Liver (tissue), 8 donors: ENCODE measurements at regions not wholly inside any gene's neighbourhood (a gene's known extent, or its start where the extent isn't known, plus 50 kb on each side); places are given as distances from the start of the nearest gene placed in this dataset.

ENCODE experiments used
- DNase-seq: peaks from one replicate; pipeline ENCODE4 v3.0.0-alpha.2; 2017; ENCODE audit warnings: low spot score
- H3K27ac ChIP-seq, 2 donors: one replicate each; pipeline ENCODE4 v1.7.0; 2013; ENCODE audit warnings: inconsistent platforms in 2 of 2, low read length in 2 of 2, control low read depth in 1 of 2, low read depth in 1 of 2, mild to moderate bottlenecking in 1 of 2
- H3K27me3 ChIP-seq, 4 donors: one replicate each; pipeline versions ENCODE4 v1.6.1 to v1.7.0; 2013; ENCODE audit warnings: low read length in 3 of 4, inconsistent platforms in 1 of 4, mild to moderate bottlenecking in 1 of 4, moderate library complexity in 1 of 4; ENCODE audit not compliant: control insufficient read depth in 4 of 4, insufficient read depth in 4 of 4
- H3K36me3 ChIP-seq, 4 donors: one replicate each; pipeline versions ENCODE4 v1.6.1 to v1.7.0; 2013; ENCODE audit warnings: low read length in 3 of 4, mild to moderate bottlenecking in 3 of 4, low read depth in 1 of 4, moderate library complexity in 1 of 4; ENCODE audit not compliant: control insufficient read depth in 4 of 4, insufficient read depth in 3 of 4
- H3K4me1 ChIP-seq, 4 donors: one replicate each; pipeline versions ENCODE4 v1.6.1 to v1.7.0; 2013; ENCODE audit warnings: low read length in 3 of 4, mild to moderate bottlenecking in 3 of 4, moderate library complexity in 1 of 4; ENCODE audit not compliant: control insufficient read depth in 4 of 4, insufficient read depth in 4 of 4
- H3K4me3 ChIP-seq, 3 donors: one replicate each; pipeline versions ENCODE4 v1.6.1 to v1.7.0; 2013; ENCODE audit warnings: low read length in 3 of 3, control low read depth in 1 of 3, low read depth in 1 of 3, mild to moderate bottlenecking in 1 of 3
- H3K9ac ChIP-seq, 2 donors: one replicate each; pipeline ENCODE4 v1.7.0; 2013; ENCODE audit warnings: low read length in 2 of 2, mild to moderate bottlenecking in 2 of 2, moderate library complexity in 2 of 2, control low read depth in 1 of 2, low read depth in 1 of 2
- H3K9me3 ChIP-seq, 4 donors: one replicate each; pipeline versions ENCODE4 v1.6.1 to v1.7.0; 2013; ENCODE audit warnings: low read length in 3 of 4; ENCODE audit not compliant: control insufficient read depth in 4 of 4
- EGR1 ChIP-seq, 2 donors: IDR thresholded peaks; 2 replicates each; pipeline ENCODE4 v1.6.1; 2016 to 2018; ENCODE audit warnings: antibody characterized with exemption in 2 of 2, low read depth in 2 of 2
- FOXA1 ChIP-seq: IDR thresholded peaks from 2 replicates; pipeline ENCODE4 v1.6.1; 2016; ENCODE audit warnings: antibody characterized with exemption
- FOXA2 ChIP-seq: IDR thresholded peaks from 2 replicates; pipeline ENCODE4 v1.6.1; 2016; ENCODE audit warnings: antibody characterized with exemption
- GABPA ChIP-seq, 2 donors: IDR thresholded peaks in 1 of 2; conservative IDR thresholded peaks in 1 of 2; 2 replicates each; pipeline ENCODE4 v1.6.1; 2016; ENCODE audit warnings: antibody characterized with exemption in 2 of 2, mild to moderate bottlenecking in 1 of 2, moderate library complexity in 1 of 2
- HNF4A ChIP-seq, 2 donors: conservative IDR thresholded peaks; 2 replicates each; pipeline ENCODE4 v1.6.1; 2016; ENCODE audit warnings: antibody characterized with exemption in 2 of 2, mild to moderate bottlenecking in 2 of 2
- HNF4G ChIP-seq: IDR thresholded peaks from 2 replicates; pipeline ENCODE4 v1.6.1; 2016; ENCODE audit warnings: antibody characterized with exemption
- JUND ChIP-seq, 2 donors: IDR thresholded peaks; 2 replicates each; pipeline ENCODE4 v1.6.1; 2016; ENCODE audit warnings: antibody characterized with exemption in 2 of 2
- NR2F2 ChIP-seq: IDR thresholded peaks from 2 replicates; pipeline ENCODE4 v1.6.1; 2016; ENCODE audit warnings: antibody characterized with exemption
- RAD21 ChIP-seq, 2 donors: IDR thresholded peaks; 2 replicates each; pipeline ENCODE4 v1.6.1; 2016; ENCODE audit warnings: antibody characterized with exemption in 2 of 2, mild to moderate bottlenecking in 2 of 2
- RXRA ChIP-seq, 2 donors: IDR thresholded peaks; 2 replicates each; pipeline ENCODE4 v1.6.1; 2017 to 2018; ENCODE audit warnings: antibody characterized with exemption in 2 of 2, mild to moderate bottlenecking in 1 of 2
- TAF1 ChIP-seq: conservative IDR thresholded peaks from 2 replicates; pipeline ENCODE4 v1.6.1; 2016; ENCODE audit warnings: antibody characterized with exemption, mild to moderate bottlenecking
- YY1 ChIP-seq: IDR thresholded peaks from 2 replicates; pipeline ENCODE4 v1.6.1; 2016; ENCODE audit warnings: antibody characterized with exemption, mild to moderate bottlenecking
- WGBS: extraction: QIAGEN DNeasy Blood & Tissue Kit; methylation state at CpG from one replicate; pipeline ENCODE4 v1.1.7; 2013; 5-methylcytosine and 5-hydroxymethylcytosine counted together
- TF ChIP-seq, protein P1 (sequence below): fragments of 150-350 bp; IDR thresholded peaks from 2 replicates; pipeline ENCODE4 v1.5.1; 2017; ENCODE audit warnings: improper control_type of control experiment, low read depth, low read length; ENCODE audit not compliant: missing input control
- TF ChIP-seq, protein P2 (sequence below): IDR thresholded peaks from 2 replicates; pipeline ENCODE4 v1.6.1; 2016; ENCODE audit warnings: antibody characterized with exemption
- TF ChIP-seq, protein P3 (sequence below): IDR thresholded peaks from 2 replicates; pipeline ENCODE4 v1.6.1; 2016; ENCODE audit warnings: antibody characterized with exemption
- TF ChIP-seq, protein P4 (sequence below): IDR thresholded peaks from 2 replicates; pipeline ENCODE4 v1.6.1; 2016; ENCODE audit warnings: antibody characterized with exemption
- TF ChIP-seq, protein P5 (sequence below): IDR thresholded peaks from 2 replicates; pipeline ENCODE4 v1.6.1; 2016; ENCODE audit warnings: antibody characterized with exemption, mild to moderate bottlenecking
- donor health status: healthy.
- donor health status: healthy.
- donor health status: healthy.
- donor health status: healthy.
- donor health status: healthy.

DNA sequence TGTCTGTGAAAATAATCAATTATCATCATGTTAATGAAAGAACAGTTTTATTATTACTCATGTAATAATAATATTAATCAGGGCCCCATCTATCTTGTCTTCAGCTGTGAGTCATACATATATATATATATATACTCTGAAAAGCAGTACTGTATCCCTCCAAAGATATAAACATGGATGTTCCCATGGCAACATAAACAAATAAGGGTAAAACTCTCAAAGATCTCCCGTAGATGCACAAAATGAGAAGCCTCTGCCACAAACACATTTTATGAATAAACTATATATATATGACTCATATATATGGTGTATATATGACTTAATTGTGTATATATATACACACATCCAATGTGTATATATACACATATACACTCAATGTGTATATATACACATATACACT lies 163.8 kb upstream of the ARHGEF26 start:
- Histone ChIP-seq H3K9me3 (no peaks in the 10 kb centered on the region), H3K36me3 (no peaks in the 10 kb centered on the region)
- WGBS: 72% methylated on average over 1 of the region's 1 CpG

More for the DNA sequence above, 163.8 kb upstream of the ARHGEF26 start:
- no peak for DNase-seq
- TF ChIP-seq JUND (IDR thresholded peaks at IDR 0.05) (no peak), RAD21 (IDR thresholded peaks at IDR 0.05) (no peak), HNF4A (conservative IDR thresholded peaks at IDR 0.05) (no peak), FOXA2 (no peak), TAF1 (no peak), GABPA (IDR thresholded peaks at IDR 0.05 in 1 of 2, conservative IDR thresholded peaks at IDR 0.05 in 1 of 2) (no peak), FOXA1 (no peak), RXRA (IDR thresholded peaks at IDR 0.05) (no peak), EGR1 (IDR thresholded peaks at IDR 0.05; ENCODE audit: low read depth in 2 of 2) (no peak), YY1 (no peak), NR2F2 (no peak), HNF4G (no peak)
- TF ChIP-seq, protein P1, sequence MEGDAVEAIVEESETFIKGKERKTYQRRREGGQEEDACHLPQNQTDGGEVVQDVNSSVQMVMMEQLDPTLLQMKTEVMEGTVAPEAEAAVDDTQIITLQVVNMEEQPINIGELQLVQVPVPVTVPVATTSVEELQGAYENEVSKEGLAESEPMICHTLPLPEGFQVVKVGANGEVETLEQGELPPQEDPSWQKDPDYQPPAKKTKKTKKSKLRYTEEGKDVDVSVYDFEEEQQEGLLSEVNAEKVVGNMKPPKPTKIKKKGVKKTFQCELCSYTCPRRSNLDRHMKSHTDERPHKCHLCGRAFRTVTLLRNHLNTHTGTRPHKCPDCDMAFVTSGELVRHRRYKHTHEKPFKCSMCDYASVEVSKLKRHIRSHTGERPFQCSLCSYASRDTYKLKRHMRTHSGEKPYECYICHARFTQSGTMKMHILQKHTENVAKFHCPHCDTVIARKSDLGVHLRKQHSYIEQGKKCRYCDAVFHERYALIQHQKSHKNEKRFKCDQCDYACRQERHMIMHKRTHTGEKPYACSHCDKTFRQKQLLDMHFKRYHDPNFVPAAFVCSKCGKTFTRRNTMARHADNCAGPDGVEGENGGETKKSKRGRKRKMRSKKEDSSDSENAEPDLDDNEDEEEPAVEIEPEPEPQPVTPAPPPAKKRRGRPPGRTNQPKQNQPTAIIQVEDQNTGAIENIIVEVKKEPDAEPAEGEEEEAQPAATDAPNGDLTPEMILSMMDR: no peak
- TF ChIP-seq, protein P2, sequence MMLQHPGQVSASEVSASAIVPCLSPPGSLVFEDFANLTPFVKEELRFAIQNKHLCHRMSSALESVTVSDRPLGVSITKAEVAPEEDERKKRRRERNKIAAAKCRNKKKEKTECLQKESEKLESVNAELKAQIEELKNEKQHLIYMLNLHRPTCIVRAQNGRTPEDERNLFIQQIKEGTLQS: no peak
- TF ChIP-seq, protein P3, sequence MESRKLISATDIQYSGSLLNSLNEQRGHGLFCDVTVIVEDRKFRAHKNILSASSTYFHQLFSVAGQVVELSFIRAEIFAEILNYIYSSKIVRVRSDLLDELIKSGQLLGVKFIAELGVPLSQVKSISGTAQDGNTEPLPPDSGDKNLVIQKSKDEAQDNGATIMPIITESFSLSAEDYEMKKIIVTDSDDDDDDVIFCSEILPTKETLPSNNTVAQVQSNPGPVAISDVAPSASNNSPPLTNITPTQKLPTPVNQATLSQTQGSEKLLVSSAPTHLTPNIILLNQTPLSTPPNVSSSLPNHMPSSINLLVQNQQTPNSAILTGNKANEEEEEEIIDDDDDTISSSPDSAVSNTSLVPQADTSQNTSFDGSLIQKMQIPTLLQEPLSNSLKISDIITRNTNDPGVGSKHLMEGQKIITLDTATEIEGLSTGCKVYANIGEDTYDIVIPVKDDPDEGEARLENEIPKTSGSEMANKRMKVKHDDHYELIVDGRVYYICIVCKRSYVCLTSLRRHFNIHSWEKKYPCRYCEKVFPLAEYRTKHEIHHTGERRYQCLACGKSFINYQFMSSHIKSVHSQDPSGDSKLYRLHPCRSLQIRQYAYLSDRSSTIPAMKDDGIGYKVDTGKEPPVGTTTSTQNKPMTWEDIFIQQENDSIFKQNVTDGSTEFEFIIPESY: no peak
- TF ChIP-seq, protein P4, sequence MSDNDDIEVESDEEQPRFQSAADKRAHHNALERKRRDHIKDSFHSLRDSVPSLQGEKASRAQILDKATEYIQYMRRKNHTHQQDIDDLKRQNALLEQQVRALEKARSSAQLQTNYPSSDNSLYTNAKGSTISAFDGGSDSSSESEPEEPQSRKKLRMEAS: no peak
- TF ChIP-seq, protein P5, sequence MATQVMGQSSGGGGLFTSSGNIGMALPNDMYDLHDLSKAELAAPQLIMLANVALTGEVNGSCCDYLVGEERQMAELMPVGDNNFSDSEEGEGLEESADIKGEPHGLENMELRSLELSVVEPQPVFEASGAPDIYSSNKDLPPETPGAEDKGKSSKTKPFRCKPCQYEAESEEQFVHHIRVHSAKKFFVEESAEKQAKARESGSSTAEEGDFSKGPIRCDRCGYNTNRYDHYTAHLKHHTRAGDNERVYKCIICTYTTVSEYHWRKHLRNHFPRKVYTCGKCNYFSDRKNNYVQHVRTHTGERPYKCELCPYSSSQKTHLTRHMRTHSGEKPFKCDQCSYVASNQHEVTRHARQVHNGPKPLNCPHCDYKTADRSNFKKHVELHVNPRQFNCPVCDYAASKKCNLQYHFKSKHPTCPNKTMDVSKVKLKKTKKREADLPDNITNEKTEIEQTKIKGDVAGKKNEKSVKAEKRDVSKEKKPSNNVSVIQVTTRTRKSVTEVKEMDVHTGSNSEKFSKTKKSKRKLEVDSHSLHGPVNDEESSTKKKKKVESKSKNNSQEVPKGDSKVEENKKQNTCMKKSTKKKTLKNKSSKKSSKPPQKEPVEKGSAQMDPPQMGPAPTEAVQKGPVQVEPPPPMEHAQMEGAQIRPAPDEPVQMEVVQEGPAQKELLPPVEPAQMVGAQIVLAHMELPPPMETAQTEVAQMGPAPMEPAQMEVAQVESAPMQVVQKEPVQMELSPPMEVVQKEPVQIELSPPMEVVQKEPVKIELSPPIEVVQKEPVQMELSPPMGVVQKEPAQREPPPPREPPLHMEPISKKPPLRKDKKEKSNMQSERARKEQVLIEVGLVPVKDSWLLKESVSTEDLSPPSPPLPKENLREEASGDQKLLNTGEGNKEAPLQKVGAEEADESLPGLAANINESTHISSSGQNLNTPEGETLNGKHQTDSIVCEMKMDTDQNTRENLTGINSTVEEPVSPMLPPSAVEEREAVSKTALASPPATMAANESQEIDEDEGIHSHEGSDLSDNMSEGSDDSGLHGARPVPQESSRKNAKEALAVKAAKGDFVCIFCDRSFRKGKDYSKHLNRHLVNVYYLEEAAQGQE: no peak
- no peak overlapping the region for H3K4me3 ChIP-seq
- H3K9ac ChIP-seq: no peak overlapping the region
- H3K27ac ChIP-seq: no peak overlapping the region
- H3K27me3 ChIP-seq: peaks cover 0 to 19% (median 1%) of the 10 kb centered on the region in 4 donors
- no peaks in the 10 kb centered on the region for H3K4me1 ChIP-seq
